ENCODE measurements at regions not wholly inside any gene's neighbourhood (a gene's known extent, or its start where the extent isn't known, plus 50 kb on each side); places are given as distances from the start of the nearest gene placed in this dataset.

GRCh38 chr11:106353031-106353430 is 275.6 kb downstream of the AASDHPPT start:
- TF ChIP-seq POLR2AphosphoS5 (IDR thresholded peaks at IDR 0.05; ENCODE audit: insufficient read depth, low read depth, low read length) (no peak), CTCF (IDR thresholded peaks at IDR 0.05; ENCODE audit: extremely low read depth in 1 of 2, insufficient read depth in 1 of 2, low read depth in 1 of 2, low read length in 2 of 2) (no peak), POLR2A (IDR thresholded peaks at IDR 0.05; ENCODE audit: low read depth, low read length) (no peak), MYC (IDR thresholded peaks at IDR 0.05; ENCODE audit: low read depth, low read length) (no peak)
- TF ChIP-seq, protein P1, sequence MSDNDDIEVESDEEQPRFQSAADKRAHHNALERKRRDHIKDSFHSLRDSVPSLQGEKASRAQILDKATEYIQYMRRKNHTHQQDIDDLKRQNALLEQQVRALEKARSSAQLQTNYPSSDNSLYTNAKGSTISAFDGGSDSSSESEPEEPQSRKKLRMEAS (IDR thresholded peaks at IDR 0.05; ENCODE audit: insufficient read depth, insufficient read length): no peak

All from endothelial cell of umbilical vein (primary cell).